ENCODE measurements at regions not wholly inside any gene's neighbourhood (a gene's known extent, or its start where the extent isn't known, plus 50 kb on each side); places are given as distances from the start of the nearest gene placed in this dataset.

GRCh38 chr5:68088302-68088701, 127.3 kb upstream of the PIK3R1 start:
- no peak for TF ChIP-seq CTCF (IDR thresholded peaks at IDR 0.05)
- TF ChIP-seq POLR2A (IDR thresholded peaks at IDR 0.05), result no peak
